PC-3 (cell line): ENCODE measurements at regions not wholly inside any gene's neighbourhood (a gene's known extent, or its start where the extent isn't known, plus 50 kb on each side); places are given as distances from the start of the nearest gene placed in this dataset.
A peak's percentile ranks its signal among the peaks of the same experiment; 100 is the strongest.

Experiments used
- ATAC-seq: fragments of 200-7000 bp; cut with Tn5 transposase; 2 replicates; pipeline ENCODE4 v1.9.1; 2020; ENCODE audit warnings: mild to moderate bottlenecking, moderate library complexity
- BruUV-seq: library from RNA; stranded (reverse); fragments of 400-500 nt; replicated peaks from 2 replicates; lab custom pipeline; 2021; lab: Mats Ljungman, UMichigan
- CTCF ChIA-PET: fragments of 300-600 bp; sonication (Branson Sonifier 250); formaldehyde crosslinking; loops from one replicate; lab custom pipeline; 2022; ENCODE audit warnings: antibody characterized with exemption; lab: Charles Lee
- POLR2A ChIA-PET: fragments of 300-600 bp; sonication (Branson Sonifier 250); formaldehyde crosslinking; loops from one replicate; lab custom pipeline; 2022; ENCODE audit warnings: antibody characterized with exemption; ENCODE audit not compliant: unreplicated experiment; lab: Charles Lee
- DNase-seq: peaks from one replicate; pipeline ENCODE4 v3.0.0-alpha.2; 2015
- H2AFZ ChIP-seq: fragments of 300-600 bp; sonication (generic); 2 replicates; pipeline ENCODE4 v1.6.0; 2016; ENCODE audit warnings: antibody characterized with exemption, low read length
- H3F3A ChIP-seq: fragments of 300-600 bp; sonication (generic); one replicate; pipeline ENCODE4 v1.6.0; 2017; ENCODE audit warnings: antibody characterized with exemption, low read length, control low read depth, mild to moderate bottlenecking; ENCODE audit not compliant: unreplicated experiment
- H3K27ac ChIP-seq: fragments of 300-600 bp; sonication (generic); 2 replicates; pipeline ENCODE4 v1.5.1; 2016; ENCODE audit warnings: mild to moderate bottlenecking, low read length
- H3K27me3 ChIP-seq: fragments of 300-600 bp; sonication (generic); 2 replicates; pipeline ENCODE4 v1.6.1; 2016; ENCODE audit warnings: low read length, mixed read lengths
- H3K36me3 ChIP-seq: fragments of 300-600 bp; sonication (generic); 2 replicates; pipeline ENCODE4 v1.6.1; 2016; ENCODE audit warnings: low read depth, mixed run types, low read length, mixed read lengths
- H3K4me1 ChIP-seq: fragments of 300-600 bp; sonication (generic); 2 replicates; pipeline ENCODE4 v1.5.1; 2016; ENCODE audit warnings: low read length; ENCODE audit not compliant: insufficient read depth
- H3K4me2 ChIP-seq: fragments of 300-600 bp; sonication (generic); 2 replicates; pipeline ENCODE4 v1.6.0; 2016; ENCODE audit warnings: low read length
- H3K4me3 ChIP-seq: fragments of 300-600 bp; sonication (generic); 2 replicates; pipeline ENCODE4 v1.5.1; 2016; ENCODE audit warnings: mild to moderate bottlenecking, low read length, mixed read lengths
- H3K79me2 ChIP-seq: fragments of 300-600 bp; sonication (generic); 2 replicates; pipeline ENCODE4 v1.6.1; 2017; ENCODE audit warnings: low read length, mixed read lengths
- H3K9ac ChIP-seq: fragments of 300-600 bp; sonication (generic); 2 replicates; pipeline ENCODE4 v1.6.0; 2016; ENCODE audit warnings: mild to moderate bottlenecking, low read length
- H3K9me2 ChIP-seq: fragments of 300-600 bp; sonication (generic); replicated peaks from 2 replicates; pipeline ENCODE4 v1.6.1; 2016; ENCODE audit warnings: mixed run types, low read length, mixed read lengths
- H3K9me3 ChIP-seq: fragments of 300-600 bp; sonication (generic); 2 replicates; pipeline ENCODE4 v1.6.1; 2016; ENCODE audit warnings: low read length, mixed read lengths
- H4K20me1 ChIP-seq: fragments of 300-600 bp; sonication (generic); 2 replicates; pipeline ENCODE4 v1.6.1; 2016; ENCODE audit warnings: low read length, mixed read lengths
- EZH2 ChIP-seq: fragments of 300-600 bp; sonication (generic); IDR thresholded peaks from one replicate; pipeline ENCODE4 v1.6.1; 2017; ENCODE audit warnings: antibody characterized with exemption, mild to moderate bottlenecking, low read length; ENCODE audit not compliant: unreplicated experiment
- EZH2phosphoT487 ChIP-seq: fragments of 300-600 bp; sonication (generic); IDR thresholded peaks from 2 replicates; pipeline ENCODE4 v1.6.1; 2018; ENCODE audit warnings: mild to moderate bottlenecking, antibody characterized with exemption, low read length, borderline replicate concordance
- intact Hi-C: fragments of 100-400 bp; cut with micrococcal nuclease; formaldehyde crosslinking; loops from 2 replicates; pipeline ENCODE4 v1.9.0; 2023
- TF ChIP-seq, protein P1 (sequence below): fragments of 300-600 bp; sonication (generic); conservative IDR thresholded peaks from 2 replicates; pipeline ENCODE4 v1.5.1; 2017; ENCODE audit warnings: antibody characterized with exemption, low read depth, mild to moderate bottlenecking, low read length

DNA sequence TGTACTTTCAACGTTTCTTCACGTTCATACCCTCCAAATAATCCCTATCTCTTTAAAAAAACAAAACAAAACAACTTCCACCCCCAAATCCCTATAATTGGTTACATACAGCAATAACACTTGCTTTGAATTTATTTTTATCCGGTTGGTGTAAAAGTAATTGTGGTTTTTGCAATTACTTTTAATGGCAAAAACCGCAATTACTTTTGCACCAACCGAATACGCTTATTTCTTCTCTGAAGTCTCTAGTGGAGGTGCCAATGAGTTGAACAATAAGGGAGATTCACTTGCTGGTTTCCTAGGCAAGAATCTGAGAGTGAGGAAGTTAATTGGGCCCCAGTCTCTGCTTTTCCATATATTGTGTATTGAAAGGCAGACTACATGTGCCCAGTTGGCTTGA lies 133.3 kb downstream of the DACT1 start:
- H3K4me1 ChIP-seq, result no peaks in the 10 kb centered on the region
- DNase-seq (no peak), ATAC-seq (no peak)
- BruUV-seq, result no TSS peak
- no peak overlapping the region for H3K9ac ChIP-seq
- CTCF ChIA-PET, result no interaction called here
- peaks cover 10% of the 10 kb centered on the region; the same call in 1 of the 2 replicates for H3K9me3 ChIP-seq
- H3K27me3 ChIP-seq, result peaks cover under 1% of the 10 kb centered on the region; the same call in 1 of the 2 replicates
- no peaks in the 10 kb centered on the region for H3K9me2 ChIP-seq
- TF ChIP-seq EZH2 (no peak), EZH2phosphoT487 (no peak)
- TF ChIP-seq, protein P1, sequence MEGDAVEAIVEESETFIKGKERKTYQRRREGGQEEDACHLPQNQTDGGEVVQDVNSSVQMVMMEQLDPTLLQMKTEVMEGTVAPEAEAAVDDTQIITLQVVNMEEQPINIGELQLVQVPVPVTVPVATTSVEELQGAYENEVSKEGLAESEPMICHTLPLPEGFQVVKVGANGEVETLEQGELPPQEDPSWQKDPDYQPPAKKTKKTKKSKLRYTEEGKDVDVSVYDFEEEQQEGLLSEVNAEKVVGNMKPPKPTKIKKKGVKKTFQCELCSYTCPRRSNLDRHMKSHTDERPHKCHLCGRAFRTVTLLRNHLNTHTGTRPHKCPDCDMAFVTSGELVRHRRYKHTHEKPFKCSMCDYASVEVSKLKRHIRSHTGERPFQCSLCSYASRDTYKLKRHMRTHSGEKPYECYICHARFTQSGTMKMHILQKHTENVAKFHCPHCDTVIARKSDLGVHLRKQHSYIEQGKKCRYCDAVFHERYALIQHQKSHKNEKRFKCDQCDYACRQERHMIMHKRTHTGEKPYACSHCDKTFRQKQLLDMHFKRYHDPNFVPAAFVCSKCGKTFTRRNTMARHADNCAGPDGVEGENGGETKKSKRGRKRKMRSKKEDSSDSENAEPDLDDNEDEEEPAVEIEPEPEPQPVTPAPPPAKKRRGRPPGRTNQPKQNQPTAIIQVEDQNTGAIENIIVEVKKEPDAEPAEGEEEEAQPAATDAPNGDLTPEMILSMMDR, result no peak
- no peak overlapping the region for H3K27ac ChIP-seq
- H3K4me2 ChIP-seq, result no peak overlapping the region
- no peaks in the 10 kb centered on the region for H3K36me3 ChIP-seq
- intact Hi-C loops, result no loop called here
- POLR2A ChIA-PET, result no interaction called here
- no peak overlapping the region for H3K4me3 ChIP-seq
- no peaks in the 10 kb centered on the region for H3F3A ChIP-seq
- no peak overlapping the region for H2AFZ ChIP-seq
- no peaks in the 10 kb centered on the region for H3K79me2 ChIP-seq
- H4K20me1 ChIP-seq, result no peaks in the 10 kb centered on the region

DNA sequence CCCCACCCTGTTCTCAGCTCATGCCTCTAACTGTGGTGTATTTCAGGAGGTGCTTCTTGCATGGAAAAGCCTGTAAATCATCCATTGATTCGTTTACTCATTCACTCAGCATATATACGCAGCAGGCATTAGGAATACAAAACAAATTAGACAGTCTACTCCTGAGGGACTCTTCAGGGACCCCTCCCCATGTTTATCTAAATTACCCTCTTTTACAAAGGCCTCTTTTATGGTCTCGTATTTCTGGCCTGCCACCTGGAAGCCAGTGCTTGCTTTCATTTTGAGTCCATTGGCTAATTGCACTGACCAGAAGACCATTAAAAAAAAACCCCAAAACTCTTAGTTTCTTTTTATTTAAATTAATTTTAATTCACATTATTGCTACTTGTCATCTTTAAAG lies 134.4 kb downstream of the DACT1 start:
- Histone ChIP-seq H3K4me1 (no peaks in the 10 kb centered on the region), H3K9me3 (peaks cover 10% of the 10 kb centered on the region; the same call in 1 of the 2 replicates), H3K27ac (no peak overlapping the region), H3K9me2 (no peaks in the 10 kb centered on the region), H3K79me2 (no peaks in the 10 kb centered on the region), H3K27me3 (peaks cover 12% of the 10 kb centered on the region), H4K20me1 (no peaks in the 10 kb centered on the region), H3K9ac (no peak overlapping the region), H3K36me3 (no peaks in the 10 kb centered on the region), H3F3A (no peaks in the 10 kb centered on the region), H2AFZ (no peak overlapping the region), H3K4me3 (no peak overlapping the region), H3K4me2 (no peak overlapping the region)
- ChIA-PET CTCF (no interaction called here), POLR2A (no interaction called here)
- intact Hi-C loops, result no loop called here
- ATAC-seq (no peak), DNase-seq (no peak)
- TF ChIP-seq EZH2 (no peak), EZH2phosphoT487 (no peak)
- TF ChIP-seq, protein P1, result no peak
- BruUV-seq, result no TSS peak

DNA sequence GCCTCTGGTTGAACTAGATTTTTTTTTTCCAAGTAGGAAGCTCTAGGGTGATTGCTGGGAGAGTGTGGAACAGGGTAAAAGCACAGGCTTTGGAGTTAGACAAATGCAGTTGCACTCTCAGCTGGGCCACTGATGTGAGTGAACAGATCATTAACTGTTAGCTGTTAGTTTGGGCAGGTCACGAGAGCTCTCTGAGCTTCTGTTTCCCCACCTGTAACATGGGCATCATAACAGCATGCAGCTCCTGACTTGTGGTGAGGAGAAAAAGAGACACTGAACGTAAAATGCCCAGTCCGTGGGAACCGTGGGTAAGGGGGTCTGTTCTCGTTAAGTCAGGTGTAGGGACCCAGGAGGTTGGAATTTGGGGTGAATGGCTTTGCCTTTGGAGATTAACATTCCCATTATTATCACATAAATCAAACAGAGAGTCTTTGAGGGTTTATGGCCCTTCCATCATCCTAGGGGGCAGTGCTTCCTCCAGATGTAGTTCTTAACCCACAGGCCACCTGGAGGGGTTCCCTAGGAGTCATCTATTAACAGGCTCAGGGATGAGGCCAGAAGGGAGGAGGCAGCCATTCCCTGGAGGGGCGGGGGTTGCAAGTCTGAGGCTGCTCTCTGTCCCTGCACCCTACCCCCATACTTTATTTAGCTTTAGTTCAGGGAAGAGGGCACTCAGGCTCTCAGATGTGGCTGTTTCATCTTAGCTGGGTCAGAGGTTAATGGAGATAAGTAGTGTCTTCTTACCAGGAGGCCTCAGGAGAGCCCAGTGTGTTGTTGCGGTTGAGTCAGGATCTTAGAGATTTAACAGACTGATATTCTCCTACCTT lies 135.2 kb downstream of the DACT1 start:
- ChIA-PET POLR2A (no interaction called here), CTCF (no interaction called here)
- H3K27ac ChIP-seq, result no peak overlapping the region
- H3F3A ChIP-seq, result no peaks in the 10 kb centered on the region
- intact Hi-C loops, result no loop called here
- no peaks in the 10 kb centered on the region for H3K4me1 ChIP-seq
- H3K4me3 ChIP-seq, result no peak overlapping the region
- no peaks in the 10 kb centered on the region for H4K20me1 ChIP-seq
- peaks cover 21% of the 10 kb centered on the region for H3K27me3 ChIP-seq
- H3K4me2 ChIP-seq, result no peak overlapping the region
- no peak for ATAC-seq
- H3K9me2 ChIP-seq, result no peaks in the 10 kb centered on the region
- TF ChIP-seq, protein P1, result peak; percentile 28
- TF ChIP-seq EZH2, result no peak
- no peaks in the 10 kb centered on the region for H3K79me2 ChIP-seq
- H2AFZ ChIP-seq, result no peak overlapping the region
- peaks cover 10% of the 10 kb centered on the region; the same call in 1 of the 2 replicates for H3K9me3 ChIP-seq
- no TSS peak for BruUV-seq
- no peak overlapping the region for H3K9ac ChIP-seq
- no peaks in the 10 kb centered on the region for H3K36me3 ChIP-seq
- DNase-seq, result no peak
